ENCODE measurements at regions not wholly inside any gene's neighbourhood (a gene's known extent, or its start where the extent isn't known, plus 50 kb on each side); places are given as distances from the start of the nearest gene placed in this dataset.

- Histone ChIP-seq H3K4me1 (replicated peaks) (no peaks in the 10 kb centered on the region), H3K4me3 (no peak overlapping the region), H3K27me3 (replicated peaks; ENCODE audit: insufficient read depth) (no peaks in the 10 kb centered on the region), H3K27ac (no peak overlapping the region), H3K9me3 (no peaks in the 10 kb centered on the region), H3K36me3 (no peaks in the 10 kb centered on the region)
- 85% methylated on average over 1 of the region's 1 CpG for whole genome bisulfite sequencing
- TF ChIP-seq POLR2A (IDR thresholded peaks at IDR 0.05): no peak
- no peak for TF ChIP-seq POLR2AphosphoS5 (IDR thresholded peaks at IDR 0.05)
- TF ChIP-seq, protein P1, sequence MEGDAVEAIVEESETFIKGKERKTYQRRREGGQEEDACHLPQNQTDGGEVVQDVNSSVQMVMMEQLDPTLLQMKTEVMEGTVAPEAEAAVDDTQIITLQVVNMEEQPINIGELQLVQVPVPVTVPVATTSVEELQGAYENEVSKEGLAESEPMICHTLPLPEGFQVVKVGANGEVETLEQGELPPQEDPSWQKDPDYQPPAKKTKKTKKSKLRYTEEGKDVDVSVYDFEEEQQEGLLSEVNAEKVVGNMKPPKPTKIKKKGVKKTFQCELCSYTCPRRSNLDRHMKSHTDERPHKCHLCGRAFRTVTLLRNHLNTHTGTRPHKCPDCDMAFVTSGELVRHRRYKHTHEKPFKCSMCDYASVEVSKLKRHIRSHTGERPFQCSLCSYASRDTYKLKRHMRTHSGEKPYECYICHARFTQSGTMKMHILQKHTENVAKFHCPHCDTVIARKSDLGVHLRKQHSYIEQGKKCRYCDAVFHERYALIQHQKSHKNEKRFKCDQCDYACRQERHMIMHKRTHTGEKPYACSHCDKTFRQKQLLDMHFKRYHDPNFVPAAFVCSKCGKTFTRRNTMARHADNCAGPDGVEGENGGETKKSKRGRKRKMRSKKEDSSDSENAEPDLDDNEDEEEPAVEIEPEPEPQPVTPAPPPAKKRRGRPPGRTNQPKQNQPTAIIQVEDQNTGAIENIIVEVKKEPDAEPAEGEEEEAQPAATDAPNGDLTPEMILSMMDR (IDR thresholded peaks at IDR 0.05): no peak
- no peak for DNase-seq (ENCODE audit: low spot score)
- intact Hi-C loops (cut with DNase I): no loop called here
These were observed 223.8 kb downstream of the KIF2B start for GRCh38 chr17:54046570-54046969.

DNA sequence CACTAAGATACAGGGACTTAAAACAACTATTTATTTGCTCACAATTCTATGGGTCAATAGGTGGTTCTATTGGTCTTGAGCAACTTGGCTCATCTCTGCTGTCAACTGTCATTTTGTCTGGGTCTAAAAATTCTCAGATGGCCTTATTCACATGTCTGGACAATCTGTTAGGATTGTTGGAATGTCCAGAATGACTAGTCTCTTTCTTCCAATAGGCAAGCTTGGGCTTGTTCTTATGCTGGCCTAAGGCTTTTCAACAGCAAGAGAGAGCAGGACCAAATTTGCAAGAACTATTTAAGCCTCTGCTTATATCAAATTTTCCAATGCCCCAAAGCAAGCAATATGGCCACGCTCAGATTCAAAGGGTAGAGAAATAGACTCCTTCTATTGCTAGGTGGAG lies 240.9 kb downstream of the KIF2B start:
- Histone ChIP-seq H3K36me3 (no peaks in the 10 kb centered on the region), H3K27me3 (replicated peaks; ENCODE audit: insufficient read depth) (no peaks in the 10 kb centered on the region), H3K9me3 (no peaks in the 10 kb centered on the region), H3K4me1 (replicated peaks) (no peaks in the 10 kb centered on the region), H3K27ac (no peak overlapping the region), H3K4me3 (no peak overlapping the region)
- TF ChIP-seq POLR2AphosphoS5 (IDR thresholded peaks at IDR 0.05) (no peak), POLR2A (IDR thresholded peaks at IDR 0.05) (no peak)
- TF ChIP-seq, protein P1 (IDR thresholded peaks at IDR 0.05): no peak
- WGBS: 62% methylated on average over 1 of the region's 1 CpG
- intact Hi-C loops (cut with DNase I): loop anchor here (10.0 kb wide), 1 partner anchor 49 kb away; no protein-coding TSS in a partner anchor
- DNase-seq (ENCODE audit: low spot score): no peak

DNA sequence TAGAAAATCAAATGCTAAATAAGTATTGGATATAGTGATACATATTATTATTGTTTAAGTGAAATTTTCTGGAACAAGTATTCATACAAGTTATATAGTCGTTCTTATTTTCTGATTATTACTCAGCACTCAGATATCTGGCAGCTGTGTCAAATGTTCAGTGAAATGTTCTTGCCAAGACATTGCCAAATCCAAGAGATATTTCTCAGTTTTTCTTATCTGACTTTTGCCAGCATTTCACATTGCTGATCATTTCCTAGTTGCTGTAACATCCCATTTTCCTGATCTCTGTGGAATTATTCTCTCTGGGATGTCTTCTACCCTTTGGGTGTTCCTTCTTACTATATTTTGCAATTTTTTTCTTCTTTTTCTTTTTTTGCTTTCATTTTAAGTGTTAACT lies 262.3 kb downstream of the KIF2B start:
- intact Hi-C loops (cut with DNase I): no loop called here
- H3K9me3 ChIP-seq: no peaks in the 10 kb centered on the region
- no peak for TF ChIP-seq POLR2AphosphoS5 (IDR thresholded peaks at IDR 0.05)
- TF ChIP-seq POLR2A (IDR thresholded peaks at IDR 0.05): no peak
- TF ChIP-seq, protein P1 (IDR thresholded peaks at IDR 0.05): no peak
- no peaks in the 10 kb centered on the region for H3K36me3 ChIP-seq
- 61% methylated on average over 1 of the region's 1 CpG for WGBS
- DNase-seq (ENCODE audit: low spot score): no peak
- no peak overlapping the region for H3K4me3 ChIP-seq
- no peaks in the 10 kb centered on the region for H3K27me3 ChIP-seq (replicated peaks; ENCODE audit: insufficient read depth)
- H3K27ac ChIP-seq: no peak overlapping the region
- H3K4me1 ChIP-seq (replicated peaks): no peaks in the 10 kb centered on the region

- H3K9me3 ChIP-seq: no peaks in the 10 kb centered on the region
- intact Hi-C loops (cut with DNase I): no loop called here
- no peaks in the 10 kb centered on the region for H3K4me1 ChIP-seq (replicated peaks)
- H3K27ac ChIP-seq: no peak overlapping the region
- no peak overlapping the region for H3K4me3 ChIP-seq
- TF ChIP-seq, protein P1 (IDR thresholded peaks at IDR 0.05): no peak
- TF ChIP-seq POLR2A (IDR thresholded peaks at IDR 0.05): no peak
- no peak for TF ChIP-seq POLR2AphosphoS5 (IDR thresholded peaks at IDR 0.05)
- no peaks in the 10 kb centered on the region for H3K36me3 ChIP-seq
- WGBS: 47% methylated on average over 5 of the region's 5 CpGs
- DNase-seq (ENCODE audit: low spot score): no peak
- H3K27me3 ChIP-seq (replicated peaks; ENCODE audit: insufficient read depth): no peaks in the 10 kb centered on the region
These were observed 263.2 kb downstream of the KIF2B start for GRCh38 chr17:54085934-54086333.

DNA sequence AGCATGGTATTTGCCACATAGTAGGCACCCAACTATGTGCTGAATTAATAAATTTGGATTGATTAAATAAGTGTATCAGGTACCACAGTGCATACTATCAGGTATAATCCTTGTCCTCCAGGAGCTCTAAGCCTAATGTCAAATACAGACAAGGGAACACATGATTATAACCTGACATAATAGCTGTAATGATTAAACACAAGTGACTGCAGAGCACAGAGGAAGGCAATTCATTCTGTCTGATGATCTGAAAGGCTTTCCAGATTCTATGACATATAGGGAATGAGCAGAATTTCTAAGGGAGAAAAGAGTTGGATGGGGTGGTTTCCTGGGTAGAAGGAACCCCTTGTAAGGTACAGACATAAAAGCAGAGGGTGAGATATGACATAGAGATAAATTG lies 273.5 kb downstream of the KIF2B start:
- no peak overlapping the region for H3K4me3 ChIP-seq

More for the DNA sequence above, 273.5 kb downstream of the KIF2B start:
- TF ChIP-seq POLR2AphosphoS5 (IDR thresholded peaks at IDR 0.05): no peak
- TF ChIP-seq, protein P1 (IDR thresholded peaks at IDR 0.05): no peak
- TF ChIP-seq POLR2A (IDR thresholded peaks at IDR 0.05): no peak
- DNase-seq (ENCODE audit: low spot score): no peak
- H3K36me3 ChIP-seq: no peaks in the 10 kb centered on the region
- H3K27ac ChIP-seq: no peak overlapping the region
- H3K27me3 ChIP-seq (replicated peaks; ENCODE audit: insufficient read depth): no peaks in the 10 kb centered on the region
- no peaks in the 10 kb centered on the region for H3K9me3 ChIP-seq
- intact Hi-C loops (cut with DNase I): no loop called here
- H3K4me1 ChIP-seq (replicated peaks): no peaks in the 10 kb centered on the region

Data from prostate gland (tissue), 2 donors.